SK-N-SH treated with all-trans-retinoic acid at 6 μM for 48 hours (cell line): ENCODE measurements at regions not wholly inside any gene's neighbourhood (a gene's known extent, or its start where the extent isn't known, plus 50 kb on each side); places are given as distances from the start of the nearest gene placed in this dataset.

Source experiments
- CREB5 ChIP-seq: fragments of 250-450 bp; sonication (Bioruptor Pico); IDR thresholded peaks from 2 replicates; pipeline ENCODE4 v1.5.1; 2020; ENCODE audit warnings: low read depth, mild to moderate bottlenecking, moderate library complexity
- CSDC2 ChIP-seq: fragments of 250-450 bp; sonication (Bioruptor Pico); IDR thresholded peaks from 2 replicates; pipeline ENCODE4 v1.5.0; 2020; ENCODE audit warnings: mild to moderate bottlenecking, moderate library complexity
- ESRRG ChIP-seq: fragments of 250-450 bp; sonication (Bioruptor Pico); IDR thresholded peaks from 2 replicates; pipeline ENCODE4 v1.6.1; 2021; ENCODE audit warnings: mild to moderate bottlenecking
- POU6F1 ChIP-seq: fragments of 250-450 bp; sonication (Bioruptor Pico); IDR thresholded peaks from 2 replicates; pipeline ENCODE4 v1.8.0; 2021; ENCODE audit warnings: low read depth, mild to moderate bottlenecking, moderate library complexity, borderline replicate concordance
- RARB ChIP-seq: fragments of 250-450 bp; sonication (Bioruptor Pico); IDR thresholded peaks from 2 replicates; pipeline ENCODE4 v1.8.0; 2021; ENCODE audit warnings: mild to moderate bottlenecking, moderate library complexity
- SNAI2 ChIP-seq: fragments of 250-450 bp; sonication (Bioruptor Pico); IDR thresholded peaks from 2 replicates; pipeline ENCODE4 v1.5.0; 2020; ENCODE audit warnings: mild to moderate bottlenecking, moderate library complexity
- TOX ChIP-seq: fragments of 250-450 bp; sonication (Bioruptor Pico); IDR thresholded peaks from 2 replicates; pipeline ENCODE4 v1.8.0; 2021; ENCODE audit warnings: mild to moderate bottlenecking, moderate library complexity, borderline replicate concordance
- ZFP3 ChIP-seq: fragments of 250-450 bp; sonication (Bioruptor Pico); IDR thresholded peaks from 2 replicates; pipeline ENCODE4 v1.5.0; 2020; ENCODE audit warnings: mild to moderate bottlenecking, moderate library complexity
- ZFP30 ChIP-seq: fragments of 450-650 bp; formaldehyde crosslinking; IDR thresholded peaks from 2 replicates; pipeline ENCODE4 v1.5.0; 2022; ENCODE audit warnings: mild to moderate bottlenecking, moderate library complexity
- ZNF565 ChIP-seq: fragments of 450-650 bp; formaldehyde crosslinking; conservative IDR thresholded peaks from 2 replicates; pipeline ENCODE4 v1.5.0; 2020; ENCODE audit warnings: low read depth, mild to moderate bottlenecking, moderate library complexity
- ZNF8 ChIP-seq: fragments of 450-650 bp; formaldehyde crosslinking; IDR thresholded peaks from 2 replicates; pipeline ENCODE4 v1.5.0; 2020; ENCODE audit warnings: mild to moderate bottlenecking, moderate library complexity
- TF ChIP-seq, protein P1 (sequence below): fragments of 250-450 bp; sonication (Bioruptor Pico); IDR thresholded peaks from 2 replicates; pipeline ENCODE4 v1.5.1; 2021; ENCODE audit warnings: mild to moderate bottlenecking, moderate library complexity
- TF ChIP-seq, protein P2 (sequence below): fragments of 250-450 bp; sonication (Bioruptor Pico); IDR thresholded peaks from 2 replicates; pipeline ENCODE4 v1.8.0; 2020; ENCODE audit warnings: mild to moderate bottlenecking, moderate library complexity, borderline replicate concordance

DNA sequence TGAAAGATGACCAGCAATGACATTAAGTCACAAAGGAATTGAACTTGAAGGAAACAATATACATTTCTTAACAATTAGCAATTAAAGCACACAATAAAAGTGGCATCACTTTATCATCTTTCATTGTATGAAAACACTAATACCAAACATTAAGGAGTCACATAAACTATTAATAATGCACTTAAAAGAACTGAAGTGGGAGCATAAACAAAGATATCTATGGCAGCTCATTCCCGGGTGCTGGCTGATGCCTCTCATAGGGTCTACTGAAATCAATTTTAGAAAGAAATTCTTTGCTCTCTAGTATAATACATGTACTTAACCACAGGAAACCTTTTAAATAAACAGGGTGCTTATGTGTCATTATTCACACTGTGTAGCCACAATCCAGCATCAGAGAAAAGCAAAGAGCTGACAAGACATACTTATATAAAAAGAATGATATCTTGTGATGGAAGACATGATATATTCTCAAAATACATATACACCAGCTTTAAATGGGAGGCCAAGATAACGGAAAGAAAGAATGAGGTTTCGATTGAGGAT, 1207.8 kb downstream of the EFNB2 start:
- TF ChIP-seq POU6F1 (CRISPR knock-in tag) = no peak
- TF ChIP-seq, protein P1, sequence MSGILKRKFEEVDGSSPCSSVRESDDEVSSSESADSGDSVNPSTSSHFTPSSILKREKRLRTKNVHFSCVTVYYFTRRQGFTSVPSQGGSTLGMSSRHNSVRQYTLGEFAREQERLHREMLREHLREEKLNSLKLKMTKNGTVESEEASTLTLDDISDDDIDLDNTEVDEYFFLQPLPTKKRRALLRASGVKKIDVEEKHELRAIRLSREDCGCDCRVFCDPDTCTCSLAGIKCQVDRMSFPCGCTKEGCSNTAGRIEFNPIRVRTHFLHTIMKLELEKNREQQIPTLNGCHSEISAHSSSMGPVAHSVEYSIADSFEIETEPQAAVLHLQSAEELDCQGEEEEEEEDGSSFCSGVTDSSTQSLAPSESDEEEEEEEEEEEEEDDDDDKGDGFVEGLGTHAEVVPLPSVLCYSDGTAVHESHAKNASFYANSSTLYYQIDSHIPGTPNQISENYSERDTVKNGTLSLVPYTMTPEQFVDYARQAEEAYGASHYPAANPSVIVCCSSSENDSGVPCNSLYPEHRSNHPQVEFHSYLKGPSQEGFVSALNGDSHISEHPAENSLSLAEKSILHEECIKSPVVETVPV (CRISPR knock-in tag) = no peak
- no peak for TF ChIP-seq SNAI2 (CRISPR knock-in tag)
- TF ChIP-seq ESRRG (CRISPR knock-in tag) = no peak
- TF ChIP-seq ZFP30 (CRISPR knock-in tag) = no peak
- no peak for TF ChIP-seq ZNF565 (CRISPR knock-in tag)
- TF ChIP-seq, protein P2, sequence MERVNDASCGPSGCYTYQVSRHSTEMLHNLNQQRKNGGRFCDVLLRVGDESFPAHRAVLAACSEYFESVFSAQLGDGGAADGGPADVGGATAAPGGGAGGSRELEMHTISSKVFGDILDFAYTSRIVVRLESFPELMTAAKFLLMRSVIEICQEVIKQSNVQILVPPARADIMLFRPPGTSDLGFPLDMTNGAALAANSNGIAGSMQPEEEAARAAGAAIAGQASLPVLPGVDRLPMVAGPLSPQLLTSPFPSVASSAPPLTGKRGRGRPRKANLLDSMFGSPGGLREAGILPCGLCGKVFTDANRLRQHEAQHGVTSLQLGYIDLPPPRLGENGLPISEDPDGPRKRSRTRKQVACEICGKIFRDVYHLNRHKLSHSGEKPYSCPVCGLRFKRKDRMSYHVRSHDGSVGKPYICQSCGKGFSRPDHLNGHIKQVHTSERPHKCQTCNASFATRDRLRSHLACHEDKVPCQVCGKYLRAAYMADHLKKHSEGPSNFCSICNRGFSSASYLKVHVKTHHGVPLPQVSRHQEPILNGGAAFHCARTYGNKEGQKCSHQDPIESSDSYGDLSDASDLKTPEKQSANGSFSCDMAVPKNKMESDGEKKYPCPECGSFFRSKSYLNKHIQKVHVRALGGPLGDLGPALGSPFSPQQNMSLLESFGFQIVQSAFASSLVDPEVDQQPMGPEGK (CRISPR knock-in tag) = no peak
- no peak for TF ChIP-seq ZNF8 (CRISPR knock-in tag)
- TF ChIP-seq TOX (CRISPR knock-in tag) = no peak
- no peak for TF ChIP-seq ZFP3 (CRISPR knock-in tag)
- TF ChIP-seq CSDC2 = no peak
- no peak for TF ChIP-seq RARB (CRISPR knock-in tag)
- no peak for TF ChIP-seq CREB5 (CRISPR knock-in tag)
